K562 (cell line): ENCODE measurements at regions not wholly inside any gene's neighbourhood (a gene's known extent, or its start where the extent isn't known, plus 50 kb on each side); places are given as distances from the start of the nearest gene placed in this dataset.

Experiments
- CHD7 ChIP-seq: fragments of 200-600 bp; sonication (generic); IDR thresholded peaks from one replicate; pipeline ENCODE4 v1.6.1; 2012; ENCODE audit warnings: mild to moderate bottlenecking, low read depth, low read length, inconsistent platforms
- MAFK ChIP-seq: IDR thresholded peaks from 2 replicates; pipeline ENCODE4 v1.6.1; 2011; ENCODE audit warnings: low read length, improper control_type of control experiment

GRCh38 chr10:124211921-124212320, 118.5 kb upstream of the CHST15 start (continued):
- TF ChIP-seq CHD7 (no peak), MAFK (no peak)
